Colonic mucosa (tissue), 4 donors: ENCODE measurements at regions not wholly inside any gene's neighbourhood (a gene's known extent, or its start where the extent isn't known, plus 50 kb on each side); places are given as distances from the start of the nearest gene placed in this dataset.

Experiments used
- DNase-seq: peaks from one replicate; pipeline ENCODE4 v3.0.0-alpha.2; 2020
- H3K27ac ChIP-seq: fragments of 200-600 bp; one replicate; pipeline ENCODE4 v1.8.0; 2021
- H3K27me3 ChIP-seq: fragments of 200-600 bp; one replicate; pipeline ENCODE4 v1.8.0; 2021
- H3K36me3 ChIP-seq: fragments of 200-600 bp; one replicate; pipeline ENCODE4 v1.8.0; 2021
- H3K4me1 ChIP-seq: fragments of 200-600 bp; one replicate; pipeline ENCODE4 v1.8.0; 2021; ENCODE audit warnings: mild to moderate bottlenecking
- H3K4me3 ChIP-seq: fragments of 200-600 bp; one replicate; pipeline ENCODE4 v1.8.0; 2021
- H3K9ac ChIP-seq, 2 donors: one replicate each; pipeline ENCODE4 v1.7.0; 2013; ENCODE audit warnings: control low read depth in 2 of 2, low read depth in 2 of 2, low read length in 2 of 2
- H3K9me3 ChIP-seq: fragments of 200-600 bp; one replicate; pipeline ENCODE4 v1.8.0; 2021
- CTCF ChIP-seq: fragments of 200-600 bp; IDR thresholded peaks from one replicate; pipeline ENCODE4 v1.8.0; 2022; ENCODE audit warnings: antibody characterized with exemption, mild to moderate bottlenecking
- intact Hi-C: fragments of 100-400 bp; cut with DNase I; formaldehyde crosslinking; loops from one replicate; pipeline ENCODE4 v1.14.1; 2022
- donor health status: healthy.
- donor health status: DM: no; HTN: no; CAD: no.
- donor health status: DM: no; HTN: no; CAD: no.

- Histone ChIP-seq H3K4me3 (no peak overlapping the region), H3K27ac (no peak overlapping the region), H3K27me3 (no peaks in the 10 kb centered on the region), H3K36me3 (no peaks in the 10 kb centered on the region), H3K9ac (no peak overlapping the region), H3K9me3 (no peaks in the 10 kb centered on the region), H3K4me1 (no peaks in the 10 kb centered on the region)
- no peak for TF ChIP-seq CTCF
- DNase-seq = no peak
- intact Hi-C loops = no loop called here
Measured at GRCh38 chr20:24256307-24256706, 213.1 kb upstream of the SYNDIG1 start.

GRCh38 chr20:24254480-24254879 is 214.9 kb upstream of the SYNDIG1 start:
- Histone ChIP-seq H3K9me3 (no peaks in the 10 kb centered on the region), H3K27ac (no peak overlapping the region), H3K4me1 (no peaks in the 10 kb centered on the region), H3K4me3 (no peak overlapping the region), H3K27me3 (no peaks in the 10 kb centered on the region), H3K9ac (no peak overlapping the region), H3K36me3 (no peaks in the 10 kb centered on the region)
- TF ChIP-seq CTCF = no peak
- no peak for DNase-seq
- intact Hi-C loops = no loop called here

GRCh38 chr20:24253321-24253720 is 216.1 kb upstream of the SYNDIG1 start:
- Histone ChIP-seq H3K9ac (no peak overlapping the region), H3K9me3 (no peaks in the 10 kb centered on the region), H3K4me3 (no peak overlapping the region), H3K27me3 (no peaks in the 10 kb centered on the region), H3K27ac (no peak overlapping the region), H3K36me3 (no peaks in the 10 kb centered on the region), H3K4me1 (no peaks in the 10 kb centered on the region)
- no peak for DNase-seq
- intact Hi-C loops = no loop called here
- TF ChIP-seq CTCF = no peak

GRCh38 chr20:24245094-24245493 is 224.3 kb upstream of the SYNDIG1 start:
- H3K4me1 ChIP-seq = no peaks in the 10 kb centered on the region
- H3K27me3 ChIP-seq = no peaks in the 10 kb centered on the region
- H3K27ac ChIP-seq = no peak overlapping the region
- intact Hi-C loops = no loop called here
- no peaks in the 10 kb centered on the region for H3K36me3 ChIP-seq
- no peaks in the 10 kb centered on the region for H3K9me3 ChIP-seq
- H3K9ac ChIP-seq = no peak overlapping the region
- no peak for DNase-seq
- TF ChIP-seq CTCF = no peak
- no peak overlapping the region for H3K4me3 ChIP-seq

GRCh38 chr20:24242763-24243162 is 226.7 kb upstream of the SYNDIG1 start:
- H3K9ac ChIP-seq = no peak overlapping the region
- no peaks in the 10 kb centered on the region for H3K4me1 ChIP-seq
- no peaks in the 10 kb centered on the region for H3K9me3 ChIP-seq
- H3K36me3 ChIP-seq = no peaks in the 10 kb centered on the region
- intact Hi-C loops = no loop called here
- no peak for TF ChIP-seq CTCF
- no peak for DNase-seq
- H3K27me3 ChIP-seq = no peaks in the 10 kb centered on the region
- H3K4me3 ChIP-seq = no peak overlapping the region
- no peak overlapping the region for H3K27ac ChIP-seq

- DNase-seq = no peak
- no peaks in the 10 kb centered on the region for H3K27me3 ChIP-seq
- no peak overlapping the region for H3K27ac ChIP-seq
- no peak overlapping the region for H3K9ac ChIP-seq
- no peak for TF ChIP-seq CTCF
- intact Hi-C loops = no loop called here
- H3K4me1 ChIP-seq = no peaks in the 10 kb centered on the region
- H3K36me3 ChIP-seq = no peaks in the 10 kb centered on the region
- no peak overlapping the region for H3K4me3 ChIP-seq
- H3K9me3 ChIP-seq = no peaks in the 10 kb centered on the region
Measured at GRCh38 chr20:24241466-24241865, 228.0 kb upstream of the SYNDIG1 start.
